Smooth muscle cell (in vitro differentiated cells): ENCODE measurements at regions not wholly inside any gene's neighbourhood (a gene's known extent, or its start where the extent isn't known, plus 50 kb on each side); places are given as distances from the start of the nearest gene placed in this dataset.
"Not testable (repeated sequence)": the region's sequence is repeated elsewhere in the genome, so short reads cannot be mapped to it uniquely, and the experiment has no call there.

Experiments used
- DNase-seq: peaks from one replicate; lab custom pipeline; 2025; ENCODE audit not compliant: unreplicated experiment; lab: John Stamatoyannopoulos, UW
- H2AFZ ChIP-seq: fragments of 200-600 bp; sonication (generic); 2 replicates; pipeline ENCODE4 v1.6.0; 2016; ENCODE audit warnings: antibody characterized with exemption, low read depth, mild to moderate bottlenecking
- H3F3A ChIP-seq: fragments of 200-600 bp; sonication (generic); 2 replicates; pipeline ENCODE4 v1.6.0; 2017; ENCODE audit warnings: antibody characterized with exemption, low read depth
- H3K27ac ChIP-seq: fragments of 200-600 bp; sonication (generic); 2 replicates; pipeline ENCODE4 v1.5.1; 2016; ENCODE audit warnings: low read depth, mild to moderate bottlenecking
- H3K27me3 ChIP-seq: fragments of 200-600 bp; sonication (generic); 2 replicates; pipeline ENCODE4 v1.6.1; 2016; ENCODE audit warnings: low read depth, mild to moderate bottlenecking
- H3K36me3 ChIP-seq: fragments of 200-600 bp; sonication (generic); 2 replicates; pipeline ENCODE4 v1.5.1; 2016; ENCODE audit warnings: low read depth
- H3K4me1 ChIP-seq: fragments of 200-600 bp; sonication (generic); 2 replicates; pipeline ENCODE4 v1.5.1; 2016; ENCODE audit warnings: low read depth
- H3K4me2 ChIP-seq: fragments of 200-600 bp; sonication (generic); 2 replicates; pipeline ENCODE4 v1.6.0; 2016; ENCODE audit warnings: mild to moderate bottlenecking
- H3K4me3 ChIP-seq: fragments of 200-600 bp; sonication (generic); 2 replicates; pipeline ENCODE4 v1.5.1; 2016; ENCODE audit warnings: mild to moderate bottlenecking
- H3K79me2 ChIP-seq: fragments of 200-600 bp; sonication (generic); 2 replicates; pipeline ENCODE4 v1.6.0; 2016; ENCODE audit warnings: low read depth, mild to moderate bottlenecking
- H3K9ac ChIP-seq: fragments of 200-600 bp; sonication (generic); 2 replicates; pipeline ENCODE4 v1.6.0; 2016; ENCODE audit warnings: low read depth
- H3K9me3 ChIP-seq: fragments of 200-600 bp; sonication (generic); replicated peaks from 2 replicates; pipeline ENCODE4 v1.5.1; 2016; ENCODE audit warnings: low read depth
- H4K20me1 ChIP-seq: fragments of 200-600 bp; sonication (generic); 2 replicates; pipeline ENCODE4 v1.6.0; 2016; ENCODE audit warnings: low read depth
- CTCF ChIP-seq: fragments of 200-600 bp; sonication (generic); IDR thresholded peaks from 2 replicates; pipeline ENCODE4 v1.5.1; 2017; ENCODE audit warnings: borderline replicate concordance, mild to moderate bottlenecking, antibody characterized with exemption; ENCODE audit not compliant: insufficient read depth, poor library complexity, severe bottlenecking
- WGBS: methylation state at CpG from one replicate; pipeline ENCODE4 v1.1.7; 2016; ENCODE audit warnings: low lambda C conversion rate; 5-methylcytosine and 5-hydroxymethylcytosine counted together

- TF ChIP-seq CTCF, result no peak
- Histone ChIP-seq H3K9me3 (no peaks in the 10 kb centered on the region), H3K79me2 (no peaks in the 10 kb centered on the region), H3K27ac (no peak overlapping the region), H3K9ac (no peak overlapping the region), H3F3A (no peaks in the 10 kb centered on the region), H3K4me3 (no peak overlapping the region), H3K4me1 (no peaks in the 10 kb centered on the region), H3K4me2 (no peak overlapping the region), H2AFZ (no peak overlapping the region), H3K27me3 (no peaks in the 10 kb centered on the region), H4K20me1 (no peaks in the 10 kb centered on the region), H3K36me3 (no peaks in the 10 kb centered on the region)
- 92% methylated on average over 2 of the region's 2 CpGs for WGBS
- no peak for DNase-seq
Observed at GRCh38 chr6:67000121-67000520, 1293.1 kb upstream of the EYS start.

GRCh38 chr6:66997579-66997978, 1290.6 kb upstream of the EYS start:
- H3F3A ChIP-seq, H3K4me3 ChIP-seq, H3K27me3 ChIP-seq, H3K4me1 ChIP-seq, H3K9me3 ChIP-seq, H3K27ac ChIP-seq, H3K79me2 ChIP-seq, H3K36me3 ChIP-seq, DNase-seq, H3K4me2 ChIP-seq, H3K9ac ChIP-seq, H2AFZ ChIP-seq, H4K20me1 ChIP-seq: not testable (repeated sequence)
- WGBS, result 89% methylated on average over 1 of the region's 1 CpG

GRCh38 chr6:66995669-66996068, 1288.6 kb upstream of the EYS start:
- no peak overlapping the region for H3K9ac ChIP-seq
- no peak overlapping the region for H3K27ac ChIP-seq
- H2AFZ ChIP-seq, result no peak overlapping the region
- H3K9me3 ChIP-seq, result no peaks in the 10 kb centered on the region
- no peaks in the 10 kb centered on the region for H3K4me1 ChIP-seq
- WGBS, result 84% methylated on average over 1 of the region's 1 CpG
- H3K36me3 ChIP-seq, result no peaks in the 10 kb centered on the region
- no peaks in the 10 kb centered on the region for H3K79me2 ChIP-seq
- no peaks in the 10 kb centered on the region for H3F3A ChIP-seq
- no peak overlapping the region for H3K4me3 ChIP-seq
- H3K4me2 ChIP-seq, result no peak overlapping the region
- no peaks in the 10 kb centered on the region for H3K27me3 ChIP-seq
- H4K20me1 ChIP-seq, result no peaks in the 10 kb centered on the region
- TF ChIP-seq CTCF, result no peak
- DNase-seq, result no peak

GRCh38 chr6:66993708-66994107, 1286.7 kb upstream of the EYS start:
- WGBS, result 72% methylated on average over 10 of the region's 10 CpGs
- not testable (repeated sequence) for H3K9ac ChIP-seq, H3K27me3 ChIP-seq, H3K27ac ChIP-seq, H2AFZ ChIP-seq, H3K9me3 ChIP-seq, H3K4me1 ChIP-seq, H3K79me2 ChIP-seq, H3F3A ChIP-seq, H4K20me1 ChIP-seq, H3K36me3 ChIP-seq, H3K4me3 ChIP-seq, DNase-seq, H3K4me2 ChIP-seq

GRCh38 chr6:66993272-66993671, 1286.2 kb upstream of the EYS start:
- Histone ChIP-seq H3K36me3 (no peaks in the 10 kb centered on the region), H3K79me2 (no peaks in the 10 kb centered on the region), H4K20me1 (no peaks in the 10 kb centered on the region), H3K27me3 (no peaks in the 10 kb centered on the region), H3K9me3 (no peaks in the 10 kb centered on the region), H3K4me3 (no peak overlapping the region), H3K4me1 (no peaks in the 10 kb centered on the region), H3K9ac (no peak overlapping the region), H3K27ac (no peak overlapping the region), H3K4me2 (no peak overlapping the region), H3F3A (no peaks in the 10 kb centered on the region), H2AFZ (no peak overlapping the region)
- WGBS, result 92% methylated on average over 3 of the region's 3 CpGs
- no peak for TF ChIP-seq CTCF
- no peak for DNase-seq
